Esophagus squamous epithelium (tissue), 4 donors: ENCODE measurements at regions not wholly inside any gene's neighbourhood (a gene's known extent, or its start where the extent isn't known, plus 50 kb on each side); places are given as distances from the start of the nearest gene placed in this dataset.

Source experiments
- POLR2A ChIP-seq, 4 donors: fragments of 450-650 bp; IDR thresholded peaks; one replicate each; pipeline ENCODE4 v1.6.1; 2017; ENCODE audit warnings: antibody characterized with exemption in 4 of 4, mild to moderate bottlenecking in 4 of 4, moderate library complexity in 3 of 4
- TF ChIP-seq, protein P1 (sequence below), 6 experiments: fragments of 450-650 bp in 4 of 6; fragments of 200-600 bp in 2 of 6; sonication (generic) in 2 of 6; IDR thresholded peaks; one replicate each; pipeline ENCODE4 v1.5.1; 2016 to 2019; ENCODE audit warnings: antibody characterized with exemption in 6 of 6, mild to moderate bottlenecking in 4 of 6, moderate library complexity in 4 of 6

DNA sequence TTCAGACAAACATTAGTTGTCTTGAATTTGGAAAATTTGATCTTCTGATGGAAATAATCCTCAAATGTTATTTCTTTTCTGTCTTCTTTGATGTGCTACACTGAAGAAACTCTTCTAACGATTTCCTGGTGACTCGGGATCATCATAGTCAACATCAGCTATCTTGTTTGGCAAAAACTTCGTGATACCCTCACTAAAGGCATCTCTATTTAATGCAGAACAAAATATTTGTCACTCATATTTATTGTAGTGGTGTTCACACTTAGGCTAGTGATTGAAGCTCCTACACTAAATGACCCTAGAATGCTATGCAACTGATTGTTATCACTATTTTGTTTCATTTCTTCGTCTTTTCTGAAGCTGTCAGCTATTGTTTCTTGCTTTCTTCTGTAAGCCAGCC, 334.7 kb upstream of the ZEB2 start:
- TF ChIP-seq, protein P1, sequence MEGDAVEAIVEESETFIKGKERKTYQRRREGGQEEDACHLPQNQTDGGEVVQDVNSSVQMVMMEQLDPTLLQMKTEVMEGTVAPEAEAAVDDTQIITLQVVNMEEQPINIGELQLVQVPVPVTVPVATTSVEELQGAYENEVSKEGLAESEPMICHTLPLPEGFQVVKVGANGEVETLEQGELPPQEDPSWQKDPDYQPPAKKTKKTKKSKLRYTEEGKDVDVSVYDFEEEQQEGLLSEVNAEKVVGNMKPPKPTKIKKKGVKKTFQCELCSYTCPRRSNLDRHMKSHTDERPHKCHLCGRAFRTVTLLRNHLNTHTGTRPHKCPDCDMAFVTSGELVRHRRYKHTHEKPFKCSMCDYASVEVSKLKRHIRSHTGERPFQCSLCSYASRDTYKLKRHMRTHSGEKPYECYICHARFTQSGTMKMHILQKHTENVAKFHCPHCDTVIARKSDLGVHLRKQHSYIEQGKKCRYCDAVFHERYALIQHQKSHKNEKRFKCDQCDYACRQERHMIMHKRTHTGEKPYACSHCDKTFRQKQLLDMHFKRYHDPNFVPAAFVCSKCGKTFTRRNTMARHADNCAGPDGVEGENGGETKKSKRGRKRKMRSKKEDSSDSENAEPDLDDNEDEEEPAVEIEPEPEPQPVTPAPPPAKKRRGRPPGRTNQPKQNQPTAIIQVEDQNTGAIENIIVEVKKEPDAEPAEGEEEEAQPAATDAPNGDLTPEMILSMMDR (IDR thresholded peaks at IDR 0.05) = no peak
- TF ChIP-seq POLR2A (IDR thresholded peaks at IDR 0.05) = no peak
